A549 (cell line): ENCODE measurements at regions not wholly inside any gene's neighbourhood (a gene's known extent, or its start where the extent isn't known, plus 50 kb on each side); places are given as distances from the start of the nearest gene placed in this dataset.

ENCODE experiments used
- ATAC-seq, 2 experiments: fragments of 200-7000 bp in 1 of 2; fragments of >200 bp in 1 of 2; cut with Nextera tagmentation in 1 of 2; cut with Tn5 transposase in 1 of 2; 3 replicates each; pipeline versions ENCODE4 v1.8.0 to v1.9.1; 2018 to 2020; ENCODE audit warnings: mild to moderate bottlenecking in 1 of 2, moderate library complexity in 1 of 2
- CTCF ChIA-PET: fragments of 300-600 bp; sonication (Branson Sonifier 250); formaldehyde crosslinking; extraction: SDS; loops from one replicate; lab custom pipeline; 2021; ENCODE audit warnings: antibody characterized with exemption, inconsistent platforms; lab: Yijun Ruan, JAX
- POLR2A ChIA-PET: fragments of 350-600 bp; formaldehyde crosslinking; extraction: SDS; loops from one replicate; lab custom pipeline; 2021; ENCODE audit warnings: antibody characterized with exemption, inconsistent platforms; lab: Yijun Ruan, JAX
- DNase-seq, 2 experiments: peaks; one replicate each; pipeline versions ENCODE4 v3.0.0 to v3.0.0-alpha.2; 2011 to 2016; ENCODE audit warnings: low read depth in 1 of 2, low spot score in 1 of 2
- FAIRE-seq: peaks from 2 replicates; lab custom pipeline; 2011; peaks lifted over from hg19 to GRCh38; lab: Jason Lieb, UNC
- H3K27ac ChIP-seq, 2 experiments: fragments of >200 bp; sonication (Bioruptor Twin); formaldehyde crosslinking; 3 replicates each; pipeline ENCODE4 v1.5.1; 2016 to 2017
- H3K4me1 ChIP-seq: fragments of >200 bp; sonication (Bioruptor Twin); formaldehyde crosslinking; 3 replicates; pipeline ENCODE4 v1.6.1; 2016
- H3K4me2 ChIP-seq: fragments of >200 bp; sonication (Bioruptor Twin); formaldehyde crosslinking; 3 replicates; pipeline ENCODE4 v1.6.1; 2016
- H3K4me3 ChIP-seq: fragments of >200 bp; sonication (Bioruptor Twin); formaldehyde crosslinking; 3 replicates; pipeline ENCODE4 v1.5.1; 2016
- H3K9me3 ChIP-seq: fragments of >200 bp; sonication (Bioruptor Twin); formaldehyde crosslinking; 3 replicates; pipeline ENCODE4 v1.6.1; 2016
- CBX2 ChIP-seq: fragments of 200-600 bp; sonication (generic); IDR thresholded peaks from 2 replicates; pipeline ENCODE4 v1.6.1; 2016; ENCODE audit warnings: low read depth, mild to moderate bottlenecking, borderline replicate concordance
- CHD2 ChIP-seq: fragments of 150-350 bp; IDR thresholded peaks from 2 replicates; pipeline ENCODE4 v1.6.1; 2014; ENCODE audit warnings: low read length; ENCODE audit not compliant: partially characterized antibody
- EP300 ChIP-seq, 2 experiments: fragments of >200 bp; sonication (Bioruptor Twin); formaldehyde crosslinking; IDR thresholded peaks; 2 replicates in 1 of 2; 3 replicates in 1 of 2; pipeline ENCODE4 v1.6.1; 2016 to 2017
- FOSB ChIP-seq: fragments of 250-450 bp; sonication (Bioruptor Pico); IDR thresholded peaks from 2 replicates; pipeline ENCODE4 v1.5.0; 2020; ENCODE audit warnings: mild to moderate bottlenecking, moderate library complexity
- FOXS1 ChIP-seq: fragments of 250-450 bp; sonication (Bioruptor Pico); IDR thresholded peaks from 2 replicates; pipeline ENCODE4 v1.5.0; 2020; ENCODE audit warnings: mild to moderate bottlenecking, moderate library complexity
- JUN ChIP-seq, 2 experiments: fragments of >200 bp; sonication (Bioruptor Twin); formaldehyde crosslinking; IDR thresholded peaks; 2 replicates in 1 of 2; 3 replicates in 1 of 2; pipeline ENCODE4 v1.6.1; 2016 to 2017
- JUNB ChIP-seq: fragments of >200 bp; sonication (Bioruptor Twin); formaldehyde crosslinking; IDR thresholded peaks from 2 replicates; pipeline ENCODE4 v1.6.1; 2016
- KDM5A ChIP-seq: fragments of 200-600 bp; sonication (generic); IDR thresholded peaks from 2 replicates; pipeline ENCODE4 v1.6.1; 2016; ENCODE audit warnings: antibody characterized with exemption, mild to moderate bottlenecking
- MAFK ChIP-seq: fragments of 450-650 bp; IDR thresholded peaks from 2 replicates; pipeline ENCODE4 v1.6.1; 2014; ENCODE audit not compliant: partially characterized antibody
- MAZ ChIP-seq: fragments of 150-350 bp; IDR thresholded peaks from 2 replicates; pipeline ENCODE4 v1.6.1; 2014; ENCODE audit warnings: antibody characterized with exemption, low read depth, low read length, borderline replicate concordance
- MYC ChIP-seq: IDR thresholded peaks from 2 replicates; pipeline ENCODE4 v1.6.1; 2012; ENCODE audit warnings: mild to moderate bottlenecking, inconsistent platforms, low read length, improper control_type of control experiment, borderline replicate concordance
- NFE2L2 ChIP-seq: fragments of 150-350 bp; conservative IDR thresholded peaks from 2 replicates; pipeline ENCODE4 v1.6.1; 2014; ENCODE audit warnings: low read length
- NR3C1 ChIP-seq: fragments of >200 bp; sonication (Bioruptor Twin); formaldehyde crosslinking; IDR thresholded peaks from 3 replicates; pipeline ENCODE4 v1.6.1; 2017
- POLR2A ChIP-seq: IDR thresholded peaks from 2 replicates; pipeline ENCODE4 v1.6.1; 2012; ENCODE audit warnings: mild to moderate bottlenecking, low read length
- RAD21 ChIP-seq, 2 experiments: fragments of >200 bp in 1 of 2; sonication (Bioruptor Twin) in 1 of 2; formaldehyde crosslinking in 1 of 2; IDR thresholded peaks in 1 of 2; conservative IDR thresholded peaks in 1 of 2; 2 replicates in 1 of 2; 3 replicates in 1 of 2; pipeline ENCODE4 v1.6.1; 2012 to 2018; ENCODE audit warnings: inconsistent platforms in 1 of 2
- RCOR1 ChIP-seq: fragments of 150-350 bp; IDR thresholded peaks from 2 replicates; pipeline ENCODE4 v1.6.1; 2014; ENCODE audit warnings: antibody characterized with exemption, low read length, low read depth
- RFX5 ChIP-seq: fragments of 450-650 bp; IDR thresholded peaks from 2 replicates; pipeline ENCODE4 v1.7.1; 2014; ENCODE audit warnings: antibody characterized with exemption, mild to moderate bottlenecking, moderate library complexity
- RNF2 ChIP-seq: fragments of 200-600 bp; sonication (generic); IDR thresholded peaks from 2 replicates; pipeline ENCODE4 v1.6.1; 2016; ENCODE audit warnings: low read depth, mild to moderate bottlenecking, antibody characterized with exemption, moderate library complexity, borderline replicate concordance
- TP53 ChIP-seq: fragments of 250-450 bp; sonication (Bioruptor Pico); IDR thresholded peaks from 2 replicates; pipeline ENCODE4 v1.5.0; 2021; ENCODE audit warnings: mild to moderate bottlenecking, moderate library complexity
- ZC3H11A ChIP-seq: fragments of 450-650 bp; IDR thresholded peaks from 2 replicates; pipeline ENCODE4 v1.6.1; 2014; ENCODE audit warnings: antibody characterized with exemption, mild to moderate bottlenecking
- ZFP36 ChIP-seq: fragments of 450-650 bp; IDR thresholded peaks from 2 replicates; pipeline ENCODE4 v1.6.1; 2014; ENCODE audit warnings: borderline replicate concordance; ENCODE audit not compliant: partially characterized antibody
- ZNF302 ChIP-seq: fragments of 250-450 bp; sonication (Bioruptor Pico); IDR thresholded peaks from 2 replicates; pipeline ENCODE4 v1.9.0; 2021; ENCODE audit warnings: inconsistent platforms, mild to moderate bottlenecking, moderate library complexity
- WGBS: methylation state at CpG from one replicate; pipeline ENCODE4 v1.1.6; 2017; ENCODE audit errors: missing lambda C conversion rate; 5-methylcytosine and 5-hydroxymethylcytosine counted together
- TF ChIP-seq, protein P1 (sequence below): IDR thresholded peaks from 2 replicates; pipeline ENCODE4 v1.6.1; 2012
- TF ChIP-seq, protein P2 (sequence below): fragments of >200 bp; sonication (Bioruptor Twin); formaldehyde crosslinking; IDR thresholded peaks from 3 replicates; pipeline ENCODE4 v1.6.1; 2016
- TF ChIP-seq, protein P3 (sequence below): fragments of 250-450 bp; sonication (Bioruptor Pico); IDR thresholded peaks from 2 replicates; pipeline ENCODE4 v1.5.0; 2020; ENCODE audit warnings: low read depth, mild to moderate bottlenecking, moderate library complexity
- TF ChIP-seq, protein P4 (sequence below): IDR thresholded peaks from 2 replicates; pipeline ENCODE4 v1.6.1; 2012
- TF ChIP-seq, protein P5 (sequence below): fragments of 200-600 bp; sonication (generic); IDR thresholded peaks from 2 replicates; pipeline ENCODE4 v1.6.1; 2016; ENCODE audit warnings: antibody characterized with exemption, mild to moderate bottlenecking, moderate library complexity
- TF ChIP-seq, protein P6 (sequence below): IDR thresholded peaks from 2 replicates; pipeline ENCODE4 v1.6.1; 2012; ENCODE audit warnings: low read depth, borderline replicate concordance
- TF ChIP-seq, protein P7 (sequence below): fragments of 450-650 bp; IDR thresholded peaks from 2 replicates; pipeline ENCODE4 v1.6.1; 2014; ENCODE audit warnings: antibody characterized with exemption

DNA sequence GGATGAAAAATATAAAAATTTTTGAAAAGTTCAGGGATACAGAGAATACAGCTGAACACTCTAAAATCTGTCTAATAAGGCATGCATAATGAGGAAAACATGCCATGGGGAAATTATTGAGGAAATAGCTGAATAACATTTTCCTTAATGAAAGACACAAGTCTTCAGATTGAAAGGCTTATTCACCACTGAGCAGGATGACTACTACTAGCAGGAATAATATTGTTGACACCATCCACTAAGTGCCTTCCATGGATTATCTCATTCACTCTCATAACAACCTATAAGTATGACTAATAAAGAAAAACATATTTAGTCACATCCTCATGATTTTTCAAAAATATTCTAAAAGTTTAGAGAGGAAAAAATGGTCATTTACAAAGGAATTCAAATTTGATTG is 96.7 kb upstream of the FER start:
- TF ChIP-seq RAD21 (conservative IDR thresholded peaks at IDR 0.05 in 1 of 2, IDR thresholded peaks at IDR 0.05 in 1 of 2) (no peak), NR3C1 (no peak), ZFP36 (no peak), KDM5A (no peak), POLR2A (no peak), MYC (no peak), CHD2 (no peak), FOSB (CRISPR knock-in tag) (no peak)
- TF ChIP-seq, protein P1, sequence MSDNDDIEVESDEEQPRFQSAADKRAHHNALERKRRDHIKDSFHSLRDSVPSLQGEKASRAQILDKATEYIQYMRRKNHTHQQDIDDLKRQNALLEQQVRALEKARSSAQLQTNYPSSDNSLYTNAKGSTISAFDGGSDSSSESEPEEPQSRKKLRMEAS: no peak
- TF ChIP-seq, protein P2, sequence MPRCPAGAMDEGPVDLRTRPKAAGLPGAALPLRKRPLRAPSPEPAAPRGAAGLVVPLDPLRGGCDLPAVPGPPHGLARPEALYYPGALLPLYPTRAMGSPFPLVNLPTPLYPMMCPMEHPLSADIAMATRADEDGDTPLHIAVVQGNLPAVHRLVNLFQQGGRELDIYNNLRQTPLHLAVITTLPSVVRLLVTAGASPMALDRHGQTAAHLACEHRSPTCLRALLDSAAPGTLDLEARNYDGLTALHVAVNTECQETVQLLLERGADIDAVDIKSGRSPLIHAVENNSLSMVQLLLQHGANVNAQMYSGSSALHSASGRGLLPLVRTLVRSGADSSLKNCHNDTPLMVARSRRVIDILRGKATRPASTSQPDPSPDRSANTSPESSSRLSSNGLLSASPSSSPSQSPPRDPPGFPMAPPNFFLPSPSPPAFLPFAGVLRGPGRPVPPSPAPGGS: no peak
- TF ChIP-seq, protein P3, sequence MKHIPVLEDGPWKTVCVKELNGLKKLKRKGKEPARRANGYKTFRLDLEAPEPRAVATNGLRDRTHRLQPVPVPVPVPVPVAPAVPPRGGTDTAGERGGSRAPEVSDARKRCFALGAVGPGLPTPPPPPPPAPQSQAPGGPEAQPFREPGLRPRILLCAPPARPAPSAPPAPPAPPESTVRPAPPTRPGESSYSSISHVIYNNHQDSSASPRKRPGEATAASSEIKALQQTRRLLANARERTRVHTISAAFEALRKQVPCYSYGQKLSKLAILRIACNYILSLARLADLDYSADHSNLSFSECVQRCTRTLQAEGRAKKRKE (CRISPR knock-in tag): no peak
- TF ChIP-seq, protein P4, sequence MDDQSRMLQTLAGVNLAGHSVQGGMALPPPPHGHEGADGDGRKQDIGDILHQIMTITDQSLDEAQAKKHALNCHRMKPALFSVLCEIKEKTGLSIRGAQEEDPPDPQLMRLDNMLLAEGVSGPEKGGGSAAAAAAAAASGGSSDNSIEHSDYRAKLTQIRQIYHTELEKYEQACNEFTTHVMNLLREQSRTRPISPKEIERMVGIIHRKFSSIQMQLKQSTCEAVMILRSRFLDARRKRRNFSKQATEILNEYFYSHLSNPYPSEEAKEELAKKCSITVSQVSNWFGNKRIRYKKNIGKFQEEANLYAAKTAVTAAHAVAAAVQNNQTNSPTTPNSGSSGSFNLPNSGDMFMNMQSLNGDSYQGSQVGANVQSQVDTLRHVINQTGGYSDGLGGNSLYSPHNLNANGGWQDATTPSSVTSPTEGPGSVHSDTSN: no peak
- TF ChIP-seq, protein P5, sequence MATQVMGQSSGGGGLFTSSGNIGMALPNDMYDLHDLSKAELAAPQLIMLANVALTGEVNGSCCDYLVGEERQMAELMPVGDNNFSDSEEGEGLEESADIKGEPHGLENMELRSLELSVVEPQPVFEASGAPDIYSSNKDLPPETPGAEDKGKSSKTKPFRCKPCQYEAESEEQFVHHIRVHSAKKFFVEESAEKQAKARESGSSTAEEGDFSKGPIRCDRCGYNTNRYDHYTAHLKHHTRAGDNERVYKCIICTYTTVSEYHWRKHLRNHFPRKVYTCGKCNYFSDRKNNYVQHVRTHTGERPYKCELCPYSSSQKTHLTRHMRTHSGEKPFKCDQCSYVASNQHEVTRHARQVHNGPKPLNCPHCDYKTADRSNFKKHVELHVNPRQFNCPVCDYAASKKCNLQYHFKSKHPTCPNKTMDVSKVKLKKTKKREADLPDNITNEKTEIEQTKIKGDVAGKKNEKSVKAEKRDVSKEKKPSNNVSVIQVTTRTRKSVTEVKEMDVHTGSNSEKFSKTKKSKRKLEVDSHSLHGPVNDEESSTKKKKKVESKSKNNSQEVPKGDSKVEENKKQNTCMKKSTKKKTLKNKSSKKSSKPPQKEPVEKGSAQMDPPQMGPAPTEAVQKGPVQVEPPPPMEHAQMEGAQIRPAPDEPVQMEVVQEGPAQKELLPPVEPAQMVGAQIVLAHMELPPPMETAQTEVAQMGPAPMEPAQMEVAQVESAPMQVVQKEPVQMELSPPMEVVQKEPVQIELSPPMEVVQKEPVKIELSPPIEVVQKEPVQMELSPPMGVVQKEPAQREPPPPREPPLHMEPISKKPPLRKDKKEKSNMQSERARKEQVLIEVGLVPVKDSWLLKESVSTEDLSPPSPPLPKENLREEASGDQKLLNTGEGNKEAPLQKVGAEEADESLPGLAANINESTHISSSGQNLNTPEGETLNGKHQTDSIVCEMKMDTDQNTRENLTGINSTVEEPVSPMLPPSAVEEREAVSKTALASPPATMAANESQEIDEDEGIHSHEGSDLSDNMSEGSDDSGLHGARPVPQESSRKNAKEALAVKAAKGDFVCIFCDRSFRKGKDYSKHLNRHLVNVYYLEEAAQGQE: no peak
- TF ChIP-seq, protein P6, sequence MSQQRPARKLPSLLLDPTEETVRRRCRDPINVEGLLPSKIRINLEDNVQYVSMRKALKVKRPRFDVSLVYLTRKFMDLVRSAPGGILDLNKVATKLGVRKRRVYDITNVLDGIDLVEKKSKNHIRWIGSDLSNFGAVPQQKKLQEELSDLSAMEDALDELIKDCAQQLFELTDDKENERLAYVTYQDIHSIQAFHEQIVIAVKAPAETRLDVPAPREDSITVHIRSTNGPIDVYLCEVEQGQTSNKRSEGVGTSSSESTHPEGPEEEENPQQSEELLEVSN: no peak
- Histone ChIP-seq H3K27ac (no peak overlapping the region), H3K4me2 (no peak overlapping the region), H3K4me3 (no peak overlapping the region), H3K4me1 (peaks cover 4% of the 10 kb centered on the region; the same call in 1 of the 3 replicates), H3K9me3 (no peaks in the 10 kb centered on the region)
- DNase-seq: no peak
- CTCF ChIA-PET: interaction anchor here (1.5 kb wide), 1 partner anchor 9 kb away, joined by 5 read pairs; no protein-coding TSS in a partner anchor
- FAIRE-seq: no peak
- ATAC-seq: no peak
- POLR2A ChIA-PET: no interaction called here

DNA sequence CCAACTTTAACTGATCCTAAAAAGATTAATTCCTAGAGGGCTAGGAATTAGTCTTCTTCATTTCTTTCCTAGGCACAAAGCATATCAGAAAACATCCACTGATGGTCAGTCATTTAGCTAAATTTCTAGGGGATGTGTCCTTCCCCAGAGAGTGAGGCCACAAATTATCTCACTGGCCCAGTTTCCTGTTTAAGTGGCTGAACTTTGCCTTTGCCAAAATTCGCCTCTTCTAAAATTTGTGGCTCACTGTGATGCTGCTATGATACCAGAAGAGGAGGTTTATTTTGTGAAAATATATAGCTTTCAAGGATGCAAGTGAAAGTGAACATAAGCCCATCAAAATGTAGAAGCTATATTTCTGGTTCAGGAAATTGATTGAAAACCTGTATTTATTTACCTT is 98.1 kb upstream of the FER start:
- no peak for ATAC-seq
- CTCF ChIA-PET: interaction anchor here (1.0 to 1.9 kb wide), 5 partner anchors 10 to 673 kb away, joined by 3 to 6 read pairs (median 3); no protein-coding TSS in a partner anchor
- Histone ChIP-seq H3K4me1 (no peaks in the 10 kb centered on the region), H3K4me2 (no peak overlapping the region), H3K27ac (no peak overlapping the region), H3K9me3 (no peaks in the 10 kb centered on the region), H3K4me3 (no peak overlapping the region)
- no peak for FAIRE-seq
- DNase-seq: no peak
- POLR2A ChIA-PET: no interaction called here
- 0% methylated on average over 1 of the region's 1 CpG for WGBS
- TF ChIP-seq NR3C1 (no peak), ZNF302 (CRISPR knock-in tag) (no peak), MAZ (no peak), ZC3H11A (no peak), RCOR1 (no peak), CBX2 (no peak), EP300 (IDR thresholded peaks at IDR 0.05) (no peak), NFE2L2 (no peak), FOXS1 (no peak), RFX5 (no peak), TP53 (CRISPR knock-in tag) (no peak), RNF2 (no peak), MAFK (no peak), JUNB (no peak), JUN (IDR thresholded peaks at IDR 0.05) (no peak)
- TF ChIP-seq, protein P2: no peak
- TF ChIP-seq, protein P1: no peak
- TF ChIP-seq, protein P7, sequence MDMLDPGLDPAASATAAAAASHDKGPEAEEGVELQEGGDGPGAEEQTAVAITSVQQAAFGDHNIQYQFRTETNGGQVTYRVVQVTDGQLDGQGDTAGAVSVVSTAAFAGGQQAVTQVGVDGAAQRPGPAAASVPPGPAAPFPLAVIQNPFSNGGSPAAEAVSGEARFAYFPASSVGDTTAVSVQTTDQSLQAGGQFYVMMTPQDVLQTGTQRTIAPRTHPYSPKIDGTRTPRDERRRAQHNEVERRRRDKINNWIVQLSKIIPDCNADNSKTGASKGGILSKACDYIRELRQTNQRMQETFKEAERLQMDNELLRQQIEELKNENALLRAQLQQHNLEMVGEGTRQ: no peak
